ENCODE measurements at regions not wholly inside any gene's neighbourhood (a gene's known extent, or its start where the extent isn't known, plus 50 kb on each side); places are given as distances from the start of the nearest gene placed in this dataset.

- H3K4me3 ChIP-seq: no peak overlapping the region
- no peaks in the 10 kb centered on the region for H3K27me3 ChIP-seq
- H3K4me1 ChIP-seq: no peaks in the 10 kb centered on the region
- no peak for DNase-seq (ENCODE audit: extremely low spot score)
- intact Hi-C loops (cut with DNase I): no loop called here
- no peaks in the 10 kb centered on the region for H3K36me3 ChIP-seq
- H3K27ac ChIP-seq (replicated peaks in 1 of 4): no peak overlapping the region
- no peaks in the 10 kb centered on the region for H3K9me3 ChIP-seq
- TF ChIP-seq POLR2A (IDR thresholded peaks at IDR 0.05; ENCODE audit: low read depth): no peak
- TF ChIP-seq, protein P1, sequence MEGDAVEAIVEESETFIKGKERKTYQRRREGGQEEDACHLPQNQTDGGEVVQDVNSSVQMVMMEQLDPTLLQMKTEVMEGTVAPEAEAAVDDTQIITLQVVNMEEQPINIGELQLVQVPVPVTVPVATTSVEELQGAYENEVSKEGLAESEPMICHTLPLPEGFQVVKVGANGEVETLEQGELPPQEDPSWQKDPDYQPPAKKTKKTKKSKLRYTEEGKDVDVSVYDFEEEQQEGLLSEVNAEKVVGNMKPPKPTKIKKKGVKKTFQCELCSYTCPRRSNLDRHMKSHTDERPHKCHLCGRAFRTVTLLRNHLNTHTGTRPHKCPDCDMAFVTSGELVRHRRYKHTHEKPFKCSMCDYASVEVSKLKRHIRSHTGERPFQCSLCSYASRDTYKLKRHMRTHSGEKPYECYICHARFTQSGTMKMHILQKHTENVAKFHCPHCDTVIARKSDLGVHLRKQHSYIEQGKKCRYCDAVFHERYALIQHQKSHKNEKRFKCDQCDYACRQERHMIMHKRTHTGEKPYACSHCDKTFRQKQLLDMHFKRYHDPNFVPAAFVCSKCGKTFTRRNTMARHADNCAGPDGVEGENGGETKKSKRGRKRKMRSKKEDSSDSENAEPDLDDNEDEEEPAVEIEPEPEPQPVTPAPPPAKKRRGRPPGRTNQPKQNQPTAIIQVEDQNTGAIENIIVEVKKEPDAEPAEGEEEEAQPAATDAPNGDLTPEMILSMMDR (IDR thresholded peaks at IDR 0.05): no peak
- TF ChIP-seq EP300 (IDR thresholded peaks at IDR 0.05): no peak
- TF ChIP-seq POLR2AphosphoS5 (IDR thresholded peaks at IDR 0.05): no peak
- WGBS: 90% methylated on average over 2 of the region's 2 CpGs
Observed at GRCh38 chr7:41268878-41269277, 434.0 kb downstream of the INHBA start.

- intact Hi-C loops (cut with DNase I): no loop called here
- 87% methylated on average over 4 of the region's 4 CpGs for WGBS
- H3K4me1 ChIP-seq: no peaks in the 10 kb centered on the region
- no peak for TF ChIP-seq EP300 (IDR thresholded peaks at IDR 0.05)
- TF ChIP-seq POLR2AphosphoS5 (IDR thresholded peaks at IDR 0.05): no peak
- TF ChIP-seq, protein P1 (IDR thresholded peaks at IDR 0.05): no peak
- TF ChIP-seq POLR2A (IDR thresholded peaks at IDR 0.05; ENCODE audit: low read depth): no peak
- no peaks in the 10 kb centered on the region for H3K9me3 ChIP-seq
- no peak overlapping the region for H3K27ac ChIP-seq (replicated peaks in 1 of 4)
- no peaks in the 10 kb centered on the region for H3K36me3 ChIP-seq
- DNase-seq (ENCODE audit: extremely low spot score): no peak
- no peaks in the 10 kb centered on the region for H3K27me3 ChIP-seq
- H3K4me3 ChIP-seq: no peak overlapping the region
Observed at GRCh38 chr7:41261080-41261479, 441.8 kb downstream of the INHBA start.

GRCh38 chr7:41257660-41258059, 445.2 kb downstream of the INHBA start:
- no peaks in the 10 kb centered on the region for H3K9me3 ChIP-seq
- 83% methylated on average over 4 of the region's 4 CpGs for WGBS
- H3K4me3 ChIP-seq: no peak overlapping the region
- no peaks in the 10 kb centered on the region for H3K36me3 ChIP-seq
- H3K27ac ChIP-seq (replicated peaks in 1 of 4): no peak overlapping the region
- DNase-seq (ENCODE audit: extremely low spot score): no peak
- H3K27me3 ChIP-seq: no peaks in the 10 kb centered on the region
- no peaks in the 10 kb centered on the region for H3K4me1 ChIP-seq
- intact Hi-C loops (cut with DNase I): no loop called here
- TF ChIP-seq POLR2AphosphoS5 (IDR thresholded peaks at IDR 0.05) (no peak), EP300 (IDR thresholded peaks at IDR 0.05) (no peak), POLR2A (IDR thresholded peaks at IDR 0.05; ENCODE audit: low read depth) (no peak)
- TF ChIP-seq, protein P1 (IDR thresholded peaks at IDR 0.05): no peak

- no peaks in the 10 kb centered on the region for H3K27me3 ChIP-seq
- H3K4me3 ChIP-seq: no peak overlapping the region
- WGBS: 76% methylated on average over 5 of the region's 5 CpGs
- H3K36me3 ChIP-seq: no peaks in the 10 kb centered on the region
- H3K27ac ChIP-seq (replicated peaks in 1 of 4): no peak overlapping the region
- DNase-seq (ENCODE audit: extremely low spot score): no peak
- no peaks in the 10 kb centered on the region for H3K9me3 ChIP-seq
- TF ChIP-seq POLR2A (IDR thresholded peaks at IDR 0.05; ENCODE audit: low read depth): no peak
- TF ChIP-seq POLR2AphosphoS5 (IDR thresholded peaks at IDR 0.05): no peak
- TF ChIP-seq, protein P1 (IDR thresholded peaks at IDR 0.05): no peak
- no peak for TF ChIP-seq EP300 (IDR thresholded peaks at IDR 0.05)
- intact Hi-C loops (cut with DNase I): no loop called here
- H3K4me1 ChIP-seq: no peaks in the 10 kb centered on the region
Observed at GRCh38 chr7:41256186-41256945, 446.5 kb downstream of the INHBA start.

DNA sequence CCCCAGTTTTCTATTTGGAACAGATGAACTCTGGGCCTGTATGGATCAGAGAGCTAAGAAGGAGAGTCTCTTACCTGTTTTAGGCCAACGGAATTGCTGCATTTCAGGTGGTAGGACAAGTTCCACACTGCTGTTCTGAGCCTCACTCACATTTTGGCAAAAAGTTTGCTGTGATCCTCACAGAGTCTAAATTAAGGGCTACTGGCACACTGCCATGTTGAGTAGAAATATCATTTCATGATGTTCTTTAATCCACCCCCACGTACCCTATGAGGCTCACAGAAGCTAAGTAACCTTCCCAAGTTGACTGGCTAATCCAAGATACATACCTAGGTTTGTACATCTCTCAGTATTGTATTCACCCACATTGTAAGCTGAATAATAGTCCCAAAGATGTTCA, 447.2 kb downstream of the INHBA start:
- Histone ChIP-seq H3K9me3 (no peaks in the 10 kb centered on the region), H3K4me3 (no peak overlapping the region), H3K27me3 (no peaks in the 10 kb centered on the region), H3K36me3 (no peaks in the 10 kb centered on the region), H3K27ac (replicated peaks in 1 of 4) (no peak overlapping the region), H3K4me1 (no peaks in the 10 kb centered on the region)
- WGBS: 55% methylated on average over 2 of the region's 2 CpGs
- no peak for DNase-seq (ENCODE audit: extremely low spot score)
- TF ChIP-seq POLR2AphosphoS5 (IDR thresholded peaks at IDR 0.05) (no peak), POLR2A (IDR thresholded peaks at IDR 0.05; ENCODE audit: low read depth) (no peak)
- intact Hi-C loops (cut with DNase I): no loop called here
